SH-SY5Y (cell line): ENCODE measurements at regions not wholly inside any gene's neighbourhood (a gene's known extent, or its start where the extent isn't known, plus 50 kb on each side); places are given as distances from the start of the nearest gene placed in this dataset.

Experiments
- GATA2 ChIP-seq: IDR thresholded peaks from 2 replicates; pipeline ENCODE4 v1.6.1; 2011; ENCODE audit warnings: mild to moderate bottlenecking, low read depth, low read length
- GATA3 ChIP-seq: IDR thresholded peaks from 2 replicates; pipeline ENCODE4 v1.6.1; 2011; ENCODE audit warnings: low read depth, mild to moderate bottlenecking, low read length, moderate library complexity

DNA sequence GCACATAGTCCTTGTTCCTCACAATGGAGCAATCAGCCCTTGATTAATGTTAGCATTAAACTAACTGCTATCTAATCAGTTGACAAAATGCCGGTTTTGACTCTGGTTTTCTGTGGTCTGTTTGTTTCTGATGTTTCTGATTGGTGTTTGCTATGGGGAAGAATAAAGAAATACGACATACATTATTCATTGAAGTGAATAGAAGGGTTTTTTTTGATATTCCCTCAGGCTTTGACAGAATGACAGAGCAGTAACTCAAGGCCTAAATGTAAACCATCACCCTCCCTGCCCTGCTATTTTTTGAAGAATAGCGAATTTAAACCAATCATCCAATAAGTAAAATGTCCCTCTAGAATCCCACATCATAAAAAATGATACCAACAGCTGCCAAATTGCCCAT, 65.5 kb upstream of the HS3ST1 start:
- no peak for TF ChIP-seq GATA3
- TF ChIP-seq GATA2, result no peak
